HL-60 (cell line): ENCODE measurements at regions not wholly inside any gene's neighbourhood (a gene's known extent, or its start where the extent isn't known, plus 50 kb on each side); places are given as distances from the start of the nearest gene placed in this dataset.

ENCODE experiments used
- GABPA ChIP-seq: IDR thresholded peaks from 2 replicates; pipeline ENCODE4 v1.6.1; 2012; ENCODE audit warnings: low read depth
- POLR2AphosphoS5 ChIP-seq: IDR thresholded peaks from 2 replicates; pipeline ENCODE4 v1.6.1; 2012; ENCODE audit warnings: low read depth
- TF ChIP-seq, protein P1 (sequence below): IDR thresholded peaks from one replicate; pipeline ENCODE4 v1.5.1; 2011; ENCODE audit warnings: low read length, control low read depth, inconsistent platforms; ENCODE audit not compliant: insufficient read depth
- TF ChIP-seq, protein P2 (sequence below): IDR thresholded peaks from 2 replicates; pipeline ENCODE4 v1.6.1; 2012; ENCODE audit warnings: low read depth; ENCODE audit not compliant: insufficient replicate concordance

DNA sequence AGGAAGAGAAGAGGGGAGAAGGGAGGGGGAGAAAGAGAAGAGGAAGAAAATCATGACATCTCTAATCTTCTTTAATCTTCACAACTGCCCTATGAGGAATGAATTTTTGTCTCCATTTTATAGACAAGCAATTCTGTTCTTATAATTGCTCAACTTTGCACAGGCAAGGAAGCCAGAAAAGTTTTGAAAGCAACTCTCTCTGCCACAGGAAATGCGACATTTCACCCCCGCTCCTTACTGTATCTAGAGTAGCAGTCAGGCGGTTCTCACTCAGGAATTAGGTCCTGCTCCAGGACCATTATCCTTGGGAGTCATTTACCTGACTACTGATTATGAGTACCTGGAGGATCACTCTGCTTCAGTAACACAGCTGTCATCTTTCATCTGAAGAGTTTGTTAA, 69.2 kb upstream of the FAM9A start:
- TF ChIP-seq GABPA: no peak
- TF ChIP-seq, protein P1, sequence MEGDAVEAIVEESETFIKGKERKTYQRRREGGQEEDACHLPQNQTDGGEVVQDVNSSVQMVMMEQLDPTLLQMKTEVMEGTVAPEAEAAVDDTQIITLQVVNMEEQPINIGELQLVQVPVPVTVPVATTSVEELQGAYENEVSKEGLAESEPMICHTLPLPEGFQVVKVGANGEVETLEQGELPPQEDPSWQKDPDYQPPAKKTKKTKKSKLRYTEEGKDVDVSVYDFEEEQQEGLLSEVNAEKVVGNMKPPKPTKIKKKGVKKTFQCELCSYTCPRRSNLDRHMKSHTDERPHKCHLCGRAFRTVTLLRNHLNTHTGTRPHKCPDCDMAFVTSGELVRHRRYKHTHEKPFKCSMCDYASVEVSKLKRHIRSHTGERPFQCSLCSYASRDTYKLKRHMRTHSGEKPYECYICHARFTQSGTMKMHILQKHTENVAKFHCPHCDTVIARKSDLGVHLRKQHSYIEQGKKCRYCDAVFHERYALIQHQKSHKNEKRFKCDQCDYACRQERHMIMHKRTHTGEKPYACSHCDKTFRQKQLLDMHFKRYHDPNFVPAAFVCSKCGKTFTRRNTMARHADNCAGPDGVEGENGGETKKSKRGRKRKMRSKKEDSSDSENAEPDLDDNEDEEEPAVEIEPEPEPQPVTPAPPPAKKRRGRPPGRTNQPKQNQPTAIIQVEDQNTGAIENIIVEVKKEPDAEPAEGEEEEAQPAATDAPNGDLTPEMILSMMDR: no peak
- TF ChIP-seq POLR2AphosphoS5: no peak
- TF ChIP-seq, protein P2, sequence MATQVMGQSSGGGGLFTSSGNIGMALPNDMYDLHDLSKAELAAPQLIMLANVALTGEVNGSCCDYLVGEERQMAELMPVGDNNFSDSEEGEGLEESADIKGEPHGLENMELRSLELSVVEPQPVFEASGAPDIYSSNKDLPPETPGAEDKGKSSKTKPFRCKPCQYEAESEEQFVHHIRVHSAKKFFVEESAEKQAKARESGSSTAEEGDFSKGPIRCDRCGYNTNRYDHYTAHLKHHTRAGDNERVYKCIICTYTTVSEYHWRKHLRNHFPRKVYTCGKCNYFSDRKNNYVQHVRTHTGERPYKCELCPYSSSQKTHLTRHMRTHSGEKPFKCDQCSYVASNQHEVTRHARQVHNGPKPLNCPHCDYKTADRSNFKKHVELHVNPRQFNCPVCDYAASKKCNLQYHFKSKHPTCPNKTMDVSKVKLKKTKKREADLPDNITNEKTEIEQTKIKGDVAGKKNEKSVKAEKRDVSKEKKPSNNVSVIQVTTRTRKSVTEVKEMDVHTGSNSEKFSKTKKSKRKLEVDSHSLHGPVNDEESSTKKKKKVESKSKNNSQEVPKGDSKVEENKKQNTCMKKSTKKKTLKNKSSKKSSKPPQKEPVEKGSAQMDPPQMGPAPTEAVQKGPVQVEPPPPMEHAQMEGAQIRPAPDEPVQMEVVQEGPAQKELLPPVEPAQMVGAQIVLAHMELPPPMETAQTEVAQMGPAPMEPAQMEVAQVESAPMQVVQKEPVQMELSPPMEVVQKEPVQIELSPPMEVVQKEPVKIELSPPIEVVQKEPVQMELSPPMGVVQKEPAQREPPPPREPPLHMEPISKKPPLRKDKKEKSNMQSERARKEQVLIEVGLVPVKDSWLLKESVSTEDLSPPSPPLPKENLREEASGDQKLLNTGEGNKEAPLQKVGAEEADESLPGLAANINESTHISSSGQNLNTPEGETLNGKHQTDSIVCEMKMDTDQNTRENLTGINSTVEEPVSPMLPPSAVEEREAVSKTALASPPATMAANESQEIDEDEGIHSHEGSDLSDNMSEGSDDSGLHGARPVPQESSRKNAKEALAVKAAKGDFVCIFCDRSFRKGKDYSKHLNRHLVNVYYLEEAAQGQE: no peak
